HG03520 (cell line): ENCODE measurements at regions not wholly inside any gene's neighbourhood (a gene's known extent, or its start where the extent isn't known, plus 50 kb on each side); places are given as distances from the start of the nearest gene placed in this dataset.

Experiments
- ATAC-seq: cut with Tn5 transposase; IDR thresholded peaks from one replicate; pipeline ENCODE4 v1.9.1; 2021; ENCODE audit warnings: mild to moderate bottlenecking, moderate library complexity; ENCODE audit not compliant: unreplicated experiment

- no peak for ATAC-seq
Observed at GRCh38 chr7:106797937-106798336, 67.1 kb upstream of the PIK3CG start.

DNA sequence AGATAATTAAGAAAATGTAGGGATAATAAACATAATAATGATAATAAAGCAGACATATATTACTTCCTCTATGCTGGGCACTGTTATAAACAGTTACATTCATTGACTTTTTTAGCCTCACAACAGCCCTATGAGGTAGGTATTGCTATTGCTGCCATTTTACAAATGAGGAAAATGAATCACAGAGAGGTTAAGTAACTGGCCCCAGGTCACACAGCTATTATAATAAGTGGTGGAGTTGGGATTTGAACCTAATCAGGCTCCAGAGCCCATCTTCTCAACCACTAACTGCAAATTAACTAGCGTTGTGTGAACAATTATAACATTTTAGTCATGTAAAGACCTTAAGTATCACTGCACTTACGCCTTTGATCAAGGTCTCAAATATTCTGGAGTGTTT is 62.5 kb upstream of the PIK3CG start:
- no peak for ATAC-seq

DNA sequence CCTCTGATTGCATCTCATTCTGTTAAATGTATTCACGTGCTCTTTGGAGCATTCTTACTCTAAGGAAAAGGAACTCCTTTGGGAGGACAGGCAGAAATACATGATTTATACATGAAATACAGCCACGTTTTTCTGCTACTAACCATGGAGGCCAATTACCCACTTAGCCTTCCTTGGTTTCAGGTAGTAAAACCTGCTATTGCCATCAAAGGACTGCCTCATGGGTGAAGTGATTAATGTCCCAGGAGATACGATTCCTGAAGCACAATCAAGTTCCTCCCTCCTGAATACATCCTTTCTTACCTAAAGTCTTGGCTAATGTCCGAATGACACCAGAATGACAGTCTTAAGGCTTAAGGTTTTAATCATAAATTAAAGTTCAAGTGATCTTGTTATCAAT is 58.5 kb upstream of the PIK3CG start:
- ATAC-seq = no peak

DNA sequence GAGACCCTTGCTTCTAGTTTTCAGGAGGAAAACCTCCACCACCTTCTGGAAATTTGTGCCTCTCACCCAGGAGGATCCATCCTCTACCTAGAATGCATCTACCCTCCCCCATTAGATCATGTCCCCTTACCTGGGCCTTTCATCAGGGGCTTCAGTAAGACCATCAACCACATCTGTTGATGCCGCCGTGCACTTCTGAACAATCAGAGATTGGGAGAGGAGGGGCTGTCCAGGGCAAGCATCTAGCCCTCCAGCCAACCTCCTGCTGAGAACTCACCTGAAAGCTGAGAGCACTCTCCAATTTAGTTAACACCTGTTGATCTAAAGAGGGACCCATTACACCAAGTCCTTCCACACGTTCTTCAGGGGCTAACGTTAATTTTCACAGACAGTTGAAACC is 57.6 kb upstream of the PIK3CG start:
- no peak for ATAC-seq

- ATAC-seq = no peak
Observed at GRCh38 chr7:106808967-106809635, 56.0 kb upstream of the PIK3CG start.

DNA sequence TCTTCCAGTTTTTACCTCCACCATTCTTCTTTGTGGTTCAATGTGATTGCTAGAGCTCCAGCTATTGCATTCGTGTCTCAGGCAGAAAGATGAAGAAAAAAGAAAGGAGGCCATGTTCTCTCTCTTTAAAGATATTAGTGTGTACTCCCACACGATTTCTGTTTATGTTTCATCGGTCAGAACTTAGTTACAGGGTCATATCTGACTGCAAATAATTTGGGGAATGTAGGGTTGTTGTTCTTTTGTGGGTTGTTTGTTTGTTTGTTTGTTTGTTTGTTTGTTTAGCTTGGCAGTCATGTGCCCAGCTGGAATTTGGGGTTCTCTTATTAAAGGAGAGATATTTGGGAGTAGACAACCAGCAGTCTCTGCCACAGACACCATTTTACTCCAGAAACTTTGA is 53.6 kb upstream of the PIK3CG start:
- ATAC-seq = no peak

DNA sequence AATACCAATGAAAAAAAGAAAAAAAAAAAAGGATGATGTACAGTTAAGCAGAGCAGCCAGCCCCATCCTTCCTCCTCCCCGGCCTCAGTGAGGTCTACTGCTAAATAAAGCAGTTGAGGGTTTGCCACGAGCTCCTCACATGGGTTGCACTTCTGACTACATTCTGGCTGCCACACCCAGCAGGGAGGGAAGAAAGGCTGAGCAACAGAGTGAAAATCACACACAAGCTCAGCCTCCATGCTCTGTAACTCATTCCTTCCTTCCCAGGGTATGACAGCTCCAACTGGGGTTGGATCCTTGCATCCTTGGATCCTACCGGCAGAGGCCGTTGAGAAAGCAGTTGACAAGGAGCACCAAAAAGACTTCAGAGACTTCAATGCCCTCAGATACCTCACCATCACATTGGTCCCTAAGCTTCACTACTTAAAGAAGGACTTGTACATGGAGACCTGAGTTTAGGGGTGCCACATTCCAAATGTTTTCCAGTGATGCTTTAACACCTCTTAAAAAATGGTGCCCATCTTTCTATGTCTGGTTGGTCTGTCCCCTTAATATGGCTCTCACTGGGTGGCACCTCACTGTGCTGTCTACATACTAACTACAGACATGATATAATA is 52.9 kb upstream of the PIK3CG start:
- ATAC-seq = no peak

- no peak for ATAC-seq
Observed at GRCh38 chr7:106813705-106814305, 51.3 kb upstream of the PIK3CG start.

DNA sequence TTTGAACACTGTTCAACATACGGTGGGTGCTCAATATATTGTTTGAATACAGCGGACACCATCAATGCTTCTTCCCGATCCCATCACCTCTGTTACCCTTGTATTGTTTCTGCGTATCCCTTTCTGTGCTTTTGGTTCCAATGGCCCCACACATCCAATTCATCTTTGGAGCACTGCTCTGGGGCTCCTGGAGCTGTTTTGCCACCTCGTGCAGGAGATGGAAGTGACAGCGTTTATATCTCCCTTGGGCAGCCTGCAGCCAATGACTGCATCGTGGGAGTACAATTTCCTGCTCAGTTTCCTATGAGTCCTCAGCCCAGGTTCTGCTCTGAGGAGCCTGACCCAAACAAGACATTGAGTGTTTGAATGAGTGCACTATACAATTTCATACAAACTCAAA is 50.2 kb upstream of the PIK3CG start:
- ATAC-seq = no peak
